Mucosa of stomach (tissue), 1 donor: ENCODE measurements at regions not wholly inside any gene's neighbourhood (a gene's known extent, or its start where the extent isn't known, plus 50 kb on each side); places are given as distances from the start of the nearest gene placed in this dataset.
A peak's percentile ranks its signal among the peaks of the same experiment; 100 is the strongest.

ENCODE experiments used
- H3K27me3 ChIP-seq: one replicate; pipeline ENCODE4 v1.7.0; 2013; ENCODE audit warnings: mild to moderate bottlenecking, low read length; ENCODE audit not compliant: control insufficient read depth, insufficient read depth
- H3K36me3 ChIP-seq: one replicate; pipeline ENCODE4 v1.7.0; 2013; ENCODE audit warnings: low read length; ENCODE audit not compliant: control insufficient read depth, insufficient read depth
- H3K4me1 ChIP-seq: one replicate; pipeline ENCODE4 v1.7.0; 2013; ENCODE audit warnings: mild to moderate bottlenecking, low read length; ENCODE audit not compliant: control insufficient read depth, insufficient read depth
- H3K4me3 ChIP-seq: one replicate; pipeline ENCODE4 v1.7.0; 2013; ENCODE audit warnings: low read length
- H3K9ac ChIP-seq: one replicate; pipeline ENCODE4 v1.7.0; 2013; ENCODE audit warnings: mild to moderate bottlenecking, low read length, moderate library complexity
- H3K9me3 ChIP-seq: one replicate; pipeline ENCODE4 v1.7.0; 2013; ENCODE audit warnings: mild to moderate bottlenecking, low read length, moderate library complexity; ENCODE audit not compliant: control insufficient read depth
- donor health status: Pancreatic carcinoma.

- Histone ChIP-seq H3K4me1 (peaks cover 49% of the 10 kb centered on the region), H3K27me3 (no peaks in the 10 kb centered on the region), H3K36me3 (no peaks in the 10 kb centered on the region), H3K4me3 (no peak overlapping the region), H3K9me3 (no peaks in the 10 kb centered on the region), H3K9ac (no peak overlapping the region)
Observed at GRCh38 chr13:30112602-30113435, 194.5 kb downstream of the KATNAL1 start.

DNA sequence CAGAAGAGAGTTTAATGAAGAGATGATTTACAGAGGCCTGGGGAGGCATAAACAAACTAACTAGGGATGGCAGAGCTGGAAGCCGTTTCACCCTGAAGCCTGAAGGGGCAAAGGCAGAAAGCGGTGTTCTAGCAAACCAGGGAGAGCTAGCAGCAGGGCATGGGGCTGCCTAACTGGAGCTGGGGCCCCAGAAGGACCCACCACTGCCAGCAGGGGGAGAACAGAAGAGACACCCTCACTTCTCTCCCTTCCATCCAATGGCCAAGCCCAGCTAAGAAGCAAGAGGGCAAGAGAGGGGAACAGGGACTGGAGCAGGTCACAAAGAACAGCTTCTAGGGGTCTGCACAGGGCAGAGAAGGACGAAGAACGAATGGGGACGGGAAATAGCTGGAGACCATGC is 195.5 kb downstream of the KATNAL1 start:
- H3K27me3 ChIP-seq: no peaks in the 10 kb centered on the region
- no peak overlapping the region for H3K9ac ChIP-seq
- peaks cover 59% of the 10 kb centered on the region for H3K4me1 ChIP-seq
- peaks cover 5% of the 10 kb centered on the region for H3K36me3 ChIP-seq
- no peaks in the 10 kb centered on the region for H3K9me3 ChIP-seq
- no peak overlapping the region for H3K4me3 ChIP-seq

DNA sequence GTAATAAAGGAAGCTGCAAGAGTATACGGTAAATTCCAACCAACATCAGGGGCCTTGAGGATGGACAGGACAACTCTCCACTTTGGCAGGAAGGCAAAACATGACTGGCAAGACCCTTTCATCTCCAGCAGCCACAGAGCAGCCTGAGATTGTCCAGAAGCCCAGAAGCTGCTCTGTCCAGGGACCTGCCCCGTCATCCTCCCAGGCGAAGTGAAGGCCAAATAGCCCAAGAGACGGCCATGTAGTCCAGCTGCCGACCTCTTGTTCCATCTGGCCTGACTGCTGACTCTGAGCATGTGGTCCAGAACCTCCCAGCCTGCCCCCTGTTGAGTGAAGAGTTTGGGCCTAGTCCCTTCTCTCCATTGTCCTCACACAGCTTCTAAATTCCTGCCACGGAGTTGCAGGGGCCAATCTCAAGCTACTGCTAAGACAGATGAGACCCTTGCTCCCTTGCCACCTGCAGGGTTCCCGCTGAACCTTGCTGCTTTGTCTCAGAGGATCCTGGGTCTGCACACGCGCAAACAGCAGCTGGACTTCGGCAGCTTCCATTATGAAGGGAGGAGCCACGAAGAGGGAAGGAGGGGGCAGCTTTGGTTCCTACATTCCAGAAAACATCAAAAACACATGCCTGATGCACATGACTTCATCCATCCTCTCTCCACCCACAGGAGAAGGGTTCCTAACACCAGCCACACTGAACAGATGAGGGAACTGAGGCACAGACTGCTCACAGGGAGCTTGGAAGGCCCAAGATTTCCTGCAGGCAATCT is 196.9 kb downstream of the KATNAL1 start:
- H3K4me1 ChIP-seq: peaks cover 57% of the 10 kb centered on the region
- no peak overlapping the region for H3K9ac ChIP-seq
- H3K27me3 ChIP-seq: no peaks in the 10 kb centered on the region
- no peak overlapping the region for H3K4me3 ChIP-seq
- H3K9me3 ChIP-seq: no peaks in the 10 kb centered on the region
- H3K36me3 ChIP-seq: peaks cover 5% of the 10 kb centered on the region

DNA sequence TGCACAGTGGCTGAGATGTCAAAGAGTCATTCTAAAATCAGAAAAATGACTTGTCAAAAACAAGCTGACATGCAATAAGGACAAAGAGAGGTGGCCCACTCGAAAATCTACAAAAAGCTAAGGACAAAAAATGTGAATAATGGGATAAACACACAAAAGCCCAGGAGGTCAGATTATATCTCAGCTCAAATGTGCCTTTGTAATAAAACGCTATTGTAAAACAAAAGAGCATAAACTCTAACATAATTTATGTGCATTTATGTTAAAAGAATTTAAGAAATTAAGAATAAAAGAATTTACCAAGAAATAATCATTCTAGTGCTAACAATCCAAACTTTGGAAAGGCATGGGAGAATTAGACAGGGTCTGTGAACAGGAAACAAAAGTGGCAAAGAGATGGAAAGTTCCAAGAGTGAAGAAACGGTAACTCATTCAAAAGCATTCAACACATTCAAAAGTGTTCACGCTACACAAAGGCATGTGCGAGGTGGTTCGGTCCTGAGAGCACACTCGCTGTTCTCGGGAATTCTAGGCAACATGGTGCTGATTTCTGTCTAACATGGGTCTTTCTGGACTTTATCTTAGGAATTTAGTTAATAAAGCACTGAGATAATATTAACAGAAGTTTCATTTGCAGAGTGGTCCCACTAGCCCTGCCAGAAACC is 197.7 kb downstream of the KATNAL1 start:
- H3K9me3 ChIP-seq: no peaks in the 10 kb centered on the region
- peak overlapping the region; percentile 75 for H3K9ac ChIP-seq
- no peak overlapping the region for H3K4me3 ChIP-seq
- H3K27me3 ChIP-seq: no peaks in the 10 kb centered on the region
- H3K36me3 ChIP-seq: peaks cover 5% of the 10 kb centered on the region
- peaks cover 63% of the 10 kb centered on the region for H3K4me1 ChIP-seq

- Histone ChIP-seq H3K4me1 (peaks cover 56% of the 10 kb centered on the region), H3K4me3 (peak overlapping the region; percentile 17), H3K9me3 (no peaks in the 10 kb centered on the region), H3K36me3 (peaks cover 5% of the 10 kb centered on the region), H3K27me3 (no peaks in the 10 kb centered on the region), H3K9ac (peak overlapping the region; percentile 75)
Observed at GRCh38 chr13:30108913-30109237, 198.5 kb downstream of the KATNAL1 start.

GRCh38 chr13:30108216-30108912 is 199.0 kb downstream of the KATNAL1 start:
- Histone ChIP-seq H3K9me3 (no peaks in the 10 kb centered on the region), H3K4me1 (peaks cover 53% of the 10 kb centered on the region), H3K27me3 (no peaks in the 10 kb centered on the region)

GRCh38 chr13:30107521-30108136 is 199.7 kb downstream of the KATNAL1 start:
- H3K4me3 ChIP-seq: peak overlapping the region; percentile 17
- no peaks in the 10 kb centered on the region for H3K27me3 ChIP-seq
- peaks cover 5% of the 10 kb centered on the region for H3K36me3 ChIP-seq
- H3K9me3 ChIP-seq: no peaks in the 10 kb centered on the region
- H3K9ac ChIP-seq: peak overlapping the region; percentile 75
- H3K4me1 ChIP-seq: peaks cover 55% of the 10 kb centered on the region

More at GRCh38 chr13:30108216-30108912, 199.0 kb downstream of the KATNAL1 start:
- Histone ChIP-seq H3K9ac (peak overlapping the region; percentile 75), H3K4me3 (peak overlapping the region; percentile 17), H3K36me3 (peaks cover 5% of the 10 kb centered on the region)

- Histone ChIP-seq H3K27me3 (no peaks in the 10 kb centered on the region), H3K9ac (no peak overlapping the region), H3K9me3 (no peaks in the 10 kb centered on the region), H3K4me3 (peak overlapping the region; percentile 3), H3K36me3 (peaks cover 5% of the 10 kb centered on the region), H3K4me1 (peaks cover 54% of the 10 kb centered on the region)
Observed at GRCh38 chr13:30107121-30107520, 200.2 kb downstream of the KATNAL1 start.

DNA sequence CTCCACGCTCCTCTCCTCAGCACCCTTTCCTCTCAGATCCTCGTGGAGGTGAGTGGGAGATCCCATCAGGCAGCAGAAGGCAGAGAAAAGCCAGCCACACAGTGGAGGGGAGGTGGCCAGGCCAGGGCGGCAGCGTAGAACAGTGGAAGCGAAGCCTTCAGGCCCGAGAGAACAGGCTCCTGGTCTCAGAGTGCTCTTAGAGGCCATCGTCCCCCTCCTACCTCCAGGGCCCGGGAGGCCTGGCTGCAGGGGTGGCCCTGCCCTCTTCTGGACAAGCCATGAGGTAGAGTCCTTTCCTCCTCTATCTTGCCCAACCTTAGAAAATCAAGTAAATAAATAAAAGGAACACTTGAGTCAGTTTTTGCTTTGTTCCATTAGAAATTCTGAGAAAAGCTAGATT is 202.0 kb downstream of the KATNAL1 start:
- peaks cover 5% of the 10 kb centered on the region for H3K36me3 ChIP-seq
- no peaks in the 10 kb centered on the region for H3K27me3 ChIP-seq
- no peak overlapping the region for H3K9ac ChIP-seq
- H3K4me1 ChIP-seq: peaks cover 54% of the 10 kb centered on the region
- no peaks in the 10 kb centered on the region for H3K9me3 ChIP-seq
- H3K4me3 ChIP-seq: no peak overlapping the region

GRCh38 chr13:30103161-30103840 is 204.1 kb downstream of the KATNAL1 start:
- Histone ChIP-seq H3K9me3 (no peaks in the 10 kb centered on the region), H3K4me1 (peaks cover 40% of the 10 kb centered on the region), H3K9ac (no peak overlapping the region), H3K4me3 (no peak overlapping the region), H3K27me3 (no peaks in the 10 kb centered on the region), H3K36me3 (peaks cover 5% of the 10 kb centered on the region)

DNA sequence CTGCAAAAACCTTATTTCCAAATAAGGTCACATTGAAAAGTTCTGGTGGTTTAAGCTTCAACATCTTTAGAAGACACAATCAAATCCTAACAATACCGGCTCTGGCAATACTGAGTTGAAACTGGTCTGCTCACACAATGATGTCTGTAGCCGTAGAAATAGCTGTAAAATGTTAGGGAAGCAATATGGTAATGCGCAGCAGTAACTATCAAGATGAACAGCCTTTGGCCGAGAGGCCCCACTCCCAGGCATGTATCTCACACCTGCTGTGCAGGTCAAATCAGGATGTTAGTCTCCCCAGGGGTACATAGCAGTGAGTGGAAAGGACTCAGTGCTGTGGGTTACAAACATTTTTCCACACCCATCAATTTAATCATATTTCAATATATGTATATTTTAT is 207.1 kb downstream of the KATNAL1 start:
- H3K9ac ChIP-seq: no peak overlapping the region
- no peaks in the 10 kb centered on the region for H3K36me3 ChIP-seq
- H3K27me3 ChIP-seq: no peaks in the 10 kb centered on the region
- H3K4me3 ChIP-seq: no peak overlapping the region
- H3K4me1 ChIP-seq: peaks cover 15% of the 10 kb centered on the region
- H3K9me3 ChIP-seq: no peaks in the 10 kb centered on the region
